Heart left ventricle (tissue), 13 donors: ENCODE measurements at regions not wholly inside any gene's neighbourhood (a gene's known extent, or its start where the extent isn't known, plus 50 kb on each side); places are given as distances from the start of the nearest gene placed in this dataset.

Source experiments
- CTCF ChIP-seq, 12 donors: fragments of 200-600 bp; sonication (generic) in 4 of 12; IDR thresholded peaks; one replicate each; pipeline versions ENCODE4 v1.5.0 to v1.8.0; 2018 to 2022; ENCODE audit warnings: antibody characterized with exemption in 12 of 12, mild to moderate bottlenecking in 5 of 12
- POLR2A ChIP-seq, 2 donors: fragments of 450-650 bp; IDR thresholded peaks; one replicate each; pipeline ENCODE4 v1.6.1; 2017; ENCODE audit warnings: antibody characterized with exemption in 2 of 2, mild to moderate bottlenecking in 2 of 2, moderate library complexity in 2 of 2
- donor health status: ischemic (EF 13 %, LVEDD 7.1; RV severe dilation, severe dysfunction).
- donor health status: DM: no; HTN: yes; CAD: no.
- donor health status: DM: no; HTN: no; CAD: no.
- donor health status: ischemic (EF 25% LVEDD 6.9; RV normal size, moderate dysfunction).
- donor health status: ischemic (EF 25% LVEDD 5.7; RV mildly dilated, moderate dysfunction).
- donor health status: ischemic (EF 35%, LVEDD 5.7; RV mildly dilated, moderate dysfunction).
- donor health status: nonischemic (EF 11% LVEDD 7.7; RV severe dilation, severe dysfunction).
- donor health status: DM: yes; HTN: yes; CAD: no.
- donor health status: PGD.
- donor health status: ischemic (EF 29% LVEDD 5.4; RV normal size, mild dysfunction).
- donor health status: nonischemic (EF 23%, LVEDD 6.1; RV moderate dilation, normal function).

GRCh38 chr6:164325168-164325567 lies 910.6 kb downstream of the QKI start:
- TF ChIP-seq CTCF (IDR thresholded peaks at IDR 0.05) (no peak), POLR2A (IDR thresholded peaks at IDR 0.05) (no peak)
